Transverse colon (tissue), 4 donors: ENCODE measurements at regions not wholly inside any gene's neighbourhood (a gene's known extent, or its start where the extent isn't known, plus 50 kb on each side); places are given as distances from the start of the nearest gene placed in this dataset.

Experiments used
- DNase-seq: peaks from one replicate; pipeline ENCODE4 v3.0.0-alpha.2; 2019
- H3K27ac ChIP-seq, 4 donors: fragments of 200-600 bp; sonication (generic); 2 replicates each; pipeline ENCODE4 v1.5.1; 2016 to 2018; ENCODE audit warnings: inconsistent platforms in 4 of 4
- H3K27me3 ChIP-seq: fragments of 200-600 bp; sonication (generic); 2 replicates; pipeline ENCODE4 v1.5.1; 2017; ENCODE audit warnings: inconsistent platforms
- H3K36me3 ChIP-seq, 4 donors: fragments of 200-600 bp; sonication (generic); 2 replicates each; pipeline ENCODE4 v1.5.1; 2017 to 2019; ENCODE audit warnings: inconsistent platforms in 4 of 4
- H3K4me1 ChIP-seq, 4 donors: fragments of 200-600 bp; sonication (generic); 2 replicates each; pipeline ENCODE4 v1.5.1; 2017 to 2020; ENCODE audit warnings: inconsistent platforms in 4 of 4
- H3K4me3 ChIP-seq, 4 donors: fragments of 200-600 bp; sonication (generic); 1 replicate in 1 of 4; 2 replicates in 3 of 4; pipeline versions ENCODE4 v1.5.1 to v1.6.1; 2017 to 2019; ENCODE audit warnings: inconsistent platforms in 4 of 4
- H3K9me3 ChIP-seq, 2 donors: fragments of 200-600 bp; sonication (generic); 2 replicates each; pipeline ENCODE4 v1.5.1; 2017 to 2019; ENCODE audit warnings: inconsistent platforms in 2 of 2
- CTCF ChIP-seq, 5 experiments: fragments of 200-600 bp in 3 of 5; fragments of 450-650 bp in 2 of 5; sonication (generic) in 3 of 5; IDR thresholded peaks; 1 replicate in 2 of 5; 2 replicates in 3 of 5; pipeline ENCODE4 v1.5.1; 2016 to 2017; ENCODE audit warnings: antibody characterized with exemption in 5 of 5, inconsistent platforms in 3 of 5, mild to moderate bottlenecking in 2 of 5, moderate library complexity in 1 of 5
- EP300 ChIP-seq: sonication (generic); formaldehyde crosslinking; IDR thresholded peaks from one replicate; pipeline ENCODE4 v1.6.1; 2017; ENCODE audit warnings: antibody characterized with exemption, low read depth
- POLR2A ChIP-seq: fragments of 450-650 bp; IDR thresholded peaks from one replicate; pipeline ENCODE4 v1.6.1; 2016; ENCODE audit warnings: antibody characterized with exemption, mild to moderate bottlenecking, moderate library complexity
- POLR2AphosphoS5 ChIP-seq, 3 donors: sonication (generic); formaldehyde crosslinking; IDR thresholded peaks; one replicate each; pipeline ENCODE4 v1.6.1; 2016; ENCODE audit warnings: antibody characterized with exemption in 3 of 3
- WGBS, 2 donors: methylation state at CpG; one replicate each; pipeline ENCODE4 v1.1.5; 2018; ENCODE audit warnings: low coverage in 1 of 2; 5-methylcytosine and 5-hydroxymethylcytosine counted together
- in situ Hi-C, 4 donors: fragments of 200-750 bp; cut with MboI; loops; one replicate each; pipeline versions ENCODE4 v1.15.0 to v1.15.1; 2017; ENCODE audit warnings: low sequenced_read_pairs in 3 of 4, low pct_ligation_motif_present in 1 of 4, low pct_unique_long_range_greater_than_20kb in 1 of 4
- intact Hi-C: fragments of 100-400 bp; cut with DNase I; formaldehyde crosslinking; loops from one replicate; pipeline ENCODE4 v1.15.1; 2023; ENCODE audit warnings: low total_unique reads

GRCh38 chr16:79770244-79771064 is 169.9 kb upstream of the MAF start:
- in situ Hi-C loops, result no loop called here

GRCh38 chr16:79769928-79770243 is 169.3 kb upstream of the MAF start:
- in situ Hi-C loops, result no loop called here
- no peaks in the 10 kb centered on the region for H3K9me3 ChIP-seq
- no peaks in the 10 kb centered on the region for H3K36me3 ChIP-seq
- intact Hi-C loops, result loop anchor here (10.0 kb wide), 1 partner anchor 1235 kb away; the partner anchor contains the start of genes CENPN and CMC2
- H3K4me1 ChIP-seq, result peaks cover 21 to 54% (median 42%) of the 10 kb centered on the region in 4 donors
- H3K27ac ChIP-seq, result peak overlapping the region; percentile 82 to 89 (median 84)
- H3K4me3 ChIP-seq, result peak overlapping the region; percentile 32 to 63 (median 44)
- TF ChIP-seq CTCF (IDR thresholded peaks at IDR 0.05) (no peak), POLR2A (no peak), EP300 (no peak), POLR2AphosphoS5 (IDR thresholded peaks at IDR 0.05) (no peak)
- H3K27me3 ChIP-seq, result no peaks in the 10 kb centered on the region
- no peak for DNase-seq
- WGBS, 2 donors, result 1 to 40% methylated on average over 1 to 6 of the region's 6 CpGs

More at GRCh38 chr16:79770244-79771064, 169.9 kb upstream of the MAF start:
- Histone ChIP-seq H3K36me3 (no peaks in the 10 kb centered on the region), H3K27ac (peak overlapping the region; percentile 82 to 89 (median 84)), H3K4me3 (peak overlapping the region; percentile 32 to 63 (median 44)), H3K27me3 (no peaks in the 10 kb centered on the region), H3K4me1 (peaks cover 21 to 54% (median 42%) of the 10 kb centered on the region in 4 donors), H3K9me3 (no peaks in the 10 kb centered on the region)
- intact Hi-C loops, result no loop called here
- 2% methylated on average over 6 to 59 of the region's 59 CpGs for WGBS, 2 donors
- peak; percentile 93 for DNase-seq
- TF ChIP-seq CTCF (IDR thresholded peaks at IDR 0.05) (no peak), POLR2AphosphoS5 (IDR thresholded peaks at IDR 0.05) (peak in 2 of 3 donors; percentile 28 to 31)

GRCh38 chr16:79769270-79769927 is 168.9 kb upstream of the MAF start:
- peaks cover 21 to 54% (median 42%) of the 10 kb centered on the region in 4 donors for H3K4me1 ChIP-seq
- TF ChIP-seq POLR2A (no peak), POLR2AphosphoS5 (IDR thresholded peaks at IDR 0.05) (no peak), CTCF (IDR thresholded peaks at IDR 0.05) (no peak), EP300 (no peak)

GRCh38 chr16:79768276-79768970 is 167.9 kb upstream of the MAF start:
- in situ Hi-C loops, result no loop called here
- Histone ChIP-seq H3K4me3 (peak overlapping the region in 3 of 4 donors; percentile 20 to 37 (median 25)), H3K4me1 (peaks cover 21 to 54% (median 42%) of the 10 kb centered on the region in 4 donors), H3K27ac (peak overlapping the region; percentile 82 to 89 (median 84)), H3K36me3 (no peaks in the 10 kb centered on the region), H3K9me3 (no peaks in the 10 kb centered on the region), H3K27me3 (no peaks in the 10 kb centered on the region)
- WGBS, 2 donors, result 11 to 22% methylated on average over 5 to 10 of the region's 10 CpGs
- intact Hi-C loops, result loop anchor here (10.0 kb wide), 1 partner anchor 1236 kb away; the partner anchor contains the start of genes CENPN and CMC2
- TF ChIP-seq POLR2AphosphoS5 (IDR thresholded peaks at IDR 0.05) (no peak), EP300 (no peak), CTCF (IDR thresholded peaks at IDR 0.05) (no peak), POLR2A (no peak)
- peak; percentile 20 for DNase-seq

More at GRCh38 chr16:79769270-79769927, 168.9 kb upstream of the MAF start:
- in situ Hi-C loops, result no loop called here
- H3K27ac ChIP-seq, result peak overlapping the region; percentile 82 to 89 (median 84)
- H3K4me3 ChIP-seq, result no peak overlapping the region
- no peaks in the 10 kb centered on the region for H3K9me3 ChIP-seq
- no peaks in the 10 kb centered on the region for H3K27me3 ChIP-seq
- H3K36me3 ChIP-seq, result no peaks in the 10 kb centered on the region
- 81 to 85% methylated on average over 3 to 4 of the region's 4 CpGs for WGBS, 2 donors
- intact Hi-C loops, result loop anchor here (10.0 kb wide), 1 partner anchor 1235 kb away; the partner anchor contains the start of genes CENPN and CMC2
- no peak for DNase-seq
